GM12892 (cell line): ENCODE measurements at regions not wholly inside any gene's neighbourhood (a gene's known extent, or its start where the extent isn't known, plus 50 kb on each side); places are given as distances from the start of the nearest gene placed in this dataset.

Experiments
- POLR2A ChIP-seq: IDR thresholded peaks from 2 replicates; pipeline ENCODE4 v1.6.1; 2011; ENCODE audit warnings: low read depth, low read length, control low read depth
- POLR2AphosphoS5 ChIP-seq: IDR thresholded peaks from 2 replicates; pipeline ENCODE4 v1.6.1; 2011; ENCODE audit warnings: low read depth, low read length, control low read depth

GRCh38 chrX:122168241-122168640, 1015.8 kb upstream of the GRIA3 start:
- no peak for TF ChIP-seq POLR2AphosphoS5
- no peak for TF ChIP-seq POLR2A
